ENCODE measurements at regions not wholly inside any gene's neighbourhood (a gene's known extent, or its start where the extent isn't known, plus 50 kb on each side); places are given as distances from the start of the nearest gene placed in this dataset.

GRCh38 chr3:139199421-139200010 lies 144.3 kb upstream of the MRPS22 start:
- Histone ChIP-seq H3K4me3 (ENCODE audit: low read depth in 1 of 2, low read length in 2 of 2) (no peak overlapping the region), H3K9ac (ENCODE audit: low read depth, low read length) (no peak overlapping the region), H3K79me2 (ENCODE audit: insufficient read depth, low read length) (no peaks in the 10 kb centered on the region), H3K27me3 (ENCODE audit: insufficient read depth, low read length, poor library complexity) (no peaks in the 10 kb centered on the region), H3K4me1 (ENCODE audit: insufficient read depth, low read length) (no peaks in the 10 kb centered on the region), H3K27ac (ENCODE audit: low read length) (no peak overlapping the region), H4K20me1 (ENCODE audit: insufficient read depth, low read length) (no peaks in the 10 kb centered on the region), H3K9me3 (ENCODE audit: insufficient read depth, low read length, severe bottlenecking) (no peaks in the 10 kb centered on the region), H2AFZ (ENCODE audit: low read depth, low read length) (no peak overlapping the region), H3K4me2 (ENCODE audit: insufficient read depth, low read length) (no peak overlapping the region), H3K36me3 (ENCODE audit: insufficient read depth, low read length) (no peaks in the 10 kb centered on the region)
- TF ChIP-seq CTCF (IDR thresholded peaks at IDR 0.05; ENCODE audit: borderline replicate concordance, extremely low read depth, low read length, poor library complexity, severe bottlenecking): no peak
- TF ChIP-seq EZH2 (IDR thresholded peaks at IDR 0.05; ENCODE audit: borderline replicate concordance, low read depth, low read length, severe bottlenecking): no peak
- DNase-seq (no peak), ATAC-seq (ENCODE audit: insufficient read depth, low read depth) (no peak)

GRCh38 chr3:139201446-139202225 lies 142.2 kb upstream of the MRPS22 start:
- Histone ChIP-seq H3K79me2 (ENCODE audit: insufficient read depth, low read length) (no peaks in the 10 kb centered on the region), H3K9ac (ENCODE audit: low read depth, low read length) (no peak overlapping the region), H2AFZ (ENCODE audit: low read depth, low read length) (no peak overlapping the region), H3K27me3 (ENCODE audit: insufficient read depth, low read length, poor library complexity) (peaks cover 3% of the 10 kb centered on the region), H3K36me3 (ENCODE audit: insufficient read depth, low read length) (no peaks in the 10 kb centered on the region), H3K27ac (ENCODE audit: low read length) (no peak overlapping the region), H3K4me1 (ENCODE audit: insufficient read depth, low read length) (no peaks in the 10 kb centered on the region), H4K20me1 (ENCODE audit: insufficient read depth, low read length) (no peaks in the 10 kb centered on the region), H3K4me3 (ENCODE audit: low read depth in 1 of 2, low read length in 2 of 2) (no peak overlapping the region), H3K9me3 (ENCODE audit: insufficient read depth, low read length, severe bottlenecking) (no peaks in the 10 kb centered on the region), H3K4me2 (ENCODE audit: insufficient read depth, low read length) (no peak overlapping the region)
- DNase-seq (no peak), ATAC-seq (ENCODE audit: insufficient read depth, low read depth) (no peak)
- TF ChIP-seq CTCF (IDR thresholded peaks at IDR 0.05; ENCODE audit: borderline replicate concordance, extremely low read depth, low read length, poor library complexity, severe bottlenecking) (no peak), EZH2 (IDR thresholded peaks at IDR 0.05; ENCODE audit: borderline replicate concordance, low read depth, low read length, severe bottlenecking) (no peak)

GRCh38 chr3:139202226-139202958 lies 141.4 kb upstream of the MRPS22 start:
- Histone ChIP-seq H2AFZ (ENCODE audit: low read depth, low read length) (no peak overlapping the region), H3K27ac (ENCODE audit: low read length) (no peak overlapping the region), H3K9ac (ENCODE audit: low read depth, low read length) (no peak overlapping the region), H3K4me3 (ENCODE audit: low read depth in 1 of 2, low read length in 2 of 2) (no peak overlapping the region), H3K79me2 (ENCODE audit: insufficient read depth, low read length) (no peaks in the 10 kb centered on the region), H3K4me2 (ENCODE audit: insufficient read depth, low read length) (no peak overlapping the region), H3K36me3 (ENCODE audit: insufficient read depth, low read length) (no peaks in the 10 kb centered on the region), H4K20me1 (ENCODE audit: insufficient read depth, low read length) (no peaks in the 10 kb centered on the region), H3K27me3 (ENCODE audit: insufficient read depth, low read length, poor library complexity) (peaks cover 3% of the 10 kb centered on the region), H3K4me1 (ENCODE audit: insufficient read depth, low read length) (no peaks in the 10 kb centered on the region), H3K9me3 (ENCODE audit: insufficient read depth, low read length, severe bottlenecking) (no peaks in the 10 kb centered on the region)
- TF ChIP-seq CTCF (IDR thresholded peaks at IDR 0.05; ENCODE audit: borderline replicate concordance, extremely low read depth, low read length, poor library complexity, severe bottlenecking) (peak; percentile 44), EZH2 (IDR thresholded peaks at IDR 0.05; ENCODE audit: borderline replicate concordance, low read depth, low read length, severe bottlenecking) (no peak)
- peak; percentile 76 for ATAC-seq (ENCODE audit: insufficient read depth, low read depth)
- peak; percentile 43 for DNase-seq

Measured in DND-41 (cell line).